ENCODE measurements at regions not wholly inside any gene's neighbourhood (a gene's known extent, or its start where the extent isn't known, plus 50 kb on each side); places are given as distances from the start of the nearest gene placed in this dataset.

GRCh38 chr12:65734226-65734625, 90.1 kb upstream of the HMGA2 start:
- no TSS peak for BruUV-seq (replicated peaks)
- H3K4me2 ChIP-seq (ENCODE audit: low read length) = no peak overlapping the region
- ChIA-PET POLR2A (no interaction called here), CTCF (no interaction called here), RAD21 (ENCODE audit: low non-redundant PET in 1 of 2, low total read pairs in 2 of 2, uncharacterized antibody in 2 of 2, unreplicated experiment in 2 of 2) (no interaction called here)
- H3K9me3 ChIP-seq (ENCODE audit: control insufficient read depth in 1 of 2, insufficient read depth in 1 of 2, low read depth in 1 of 2, low read length in 2 of 2) = peaks cover 0 to 6% of the 10 kb centered on the region in 2 experiments; a peak in 1 of 4 replicates
- no peaks in the 10 kb centered on the region for H3K9me2 ChIP-seq (ENCODE audit: insufficient read depth)
- H3K4me1 ChIP-seq (ENCODE audit: control insufficient read depth in 1 of 2, insufficient read depth in 2 of 2, low read length in 2 of 2) = peaks cover 11 to 14% of the 10 kb centered on the region in 2 experiments
- TF ChIP-seq EGR1 (IDR thresholded peaks at IDR 0.05; ENCODE audit: low read depth) = no peak
- no peak for TF ChIP-seq SP1 (IDR thresholded peaks at IDR 0.05; ENCODE audit: low read depth)
- TF ChIP-seq FOSL1 (IDR thresholded peaks at IDR 0.05; ENCODE audit: low read depth) = no peak
- no peak for TF ChIP-seq ZNF274 (IDR thresholded peaks at IDR 0.05; ENCODE audit: low read depth, low read length)
- TF ChIP-seq CTCF (IDR thresholded peaks at IDR 0.05 in 2 of 3, conservative IDR thresholded peaks at IDR 0.05 in 1 of 3; ENCODE audit: borderline replicate concordance in 1 of 3, insufficient read depth in 1 of 3, low read depth in 2 of 3, low read length in 2 of 3) = no peak
- no peak for TF ChIP-seq RAD21 (IDR thresholded peaks at IDR 0.05; ENCODE audit: low read depth)
- intact Hi-C loops (cut with micrococcal nuclease) = no loop called here
- ATAC-seq = no peak
- no peak overlapping the region for H2AFZ ChIP-seq (ENCODE audit: low read depth, low read length, poor library complexity, severe bottlenecking)
- no peaks in the 10 kb centered on the region for H3K27me3 ChIP-seq (ENCODE audit: insufficient read depth, low read length)
- no peaks in the 10 kb centered on the region for H4K20me1 ChIP-seq (ENCODE audit: insufficient read depth)
- no peak overlapping the region for H3K27ac ChIP-seq (ENCODE audit: low read depth, low read length)
- H3K9ac ChIP-seq (ENCODE audit: low read length) = no peak overlapping the region
- DNase-seq (ENCODE audit: low read depth, low spot score) = no peak
- peaks cover under 1% of the 10 kb centered on the region; the same call in 1 of the 2 replicates for H3K79me2 ChIP-seq (ENCODE audit: insufficient read depth, low read length)
- H3K4me3 ChIP-seq (replicated peaks in 1 of 2; ENCODE audit: low read depth in 1 of 2, low read length in 2 of 2) = no peak overlapping the region
- no peaks in the 10 kb centered on the region for H3K36me3 ChIP-seq (ENCODE audit: control insufficient read depth in 1 of 2, insufficient read depth in 2 of 2, low read length in 2 of 2)

- no TSS peak for BruUV-seq (replicated peaks)
- Histone ChIP-seq H3K27me3 (ENCODE audit: insufficient read depth, low read length) (no peaks in the 10 kb centered on the region), H3K9ac (ENCODE audit: low read length) (no peak overlapping the region), H3K4me1 (ENCODE audit: control insufficient read depth in 1 of 2, insufficient read depth in 2 of 2, low read length in 2 of 2) (no peaks in the 10 kb centered on the region), H3K4me2 (ENCODE audit: low read length) (no peak overlapping the region), H3K4me3 (replicated peaks in 1 of 2; ENCODE audit: low read depth in 1 of 2, low read length in 2 of 2) (no peak overlapping the region), H3K79me2 (ENCODE audit: insufficient read depth, low read length) (no peaks in the 10 kb centered on the region), H4K20me1 (ENCODE audit: insufficient read depth) (no peaks in the 10 kb centered on the region), H3K9me3 (ENCODE audit: control insufficient read depth in 1 of 2, insufficient read depth in 1 of 2, low read depth in 1 of 2, low read length in 2 of 2) (no peaks in the 10 kb centered on the region), H3K36me3 (ENCODE audit: control insufficient read depth in 1 of 2, insufficient read depth in 2 of 2, low read length in 2 of 2) (no peaks in the 10 kb centered on the region), H3K27ac (ENCODE audit: low read depth, low read length) (no peak overlapping the region), H3K9me2 (ENCODE audit: insufficient read depth) (no peaks in the 10 kb centered on the region), H2AFZ (ENCODE audit: low read depth, low read length, poor library complexity, severe bottlenecking) (no peak overlapping the region)
- ChIA-PET CTCF (no interaction called here), POLR2A (no interaction called here), RAD21 (ENCODE audit: low non-redundant PET in 1 of 2, low total read pairs in 2 of 2, uncharacterized antibody in 2 of 2, unreplicated experiment in 2 of 2) (no interaction called here)
- TF ChIP-seq EGR1 (IDR thresholded peaks at IDR 0.05; ENCODE audit: low read depth) (no peak), POLR2A (IDR thresholded peaks at IDR 0.05; ENCODE audit: borderline replicate concordance, extremely low read depth, insufficient read depth, insufficient read length) (no peak), CBX3 (IDR thresholded peaks at IDR 0.05; ENCODE audit: low read depth) (no peak), ATF3 (IDR thresholded peaks at IDR 0.05) (no peak), EZH2 (IDR thresholded peaks at IDR 0.05) (no peak), EZH2phosphoT487 (IDR thresholded peaks at IDR 0.05; ENCODE audit: borderline replicate concordance) (no peak), SIN3A (IDR thresholded peaks at IDR 0.05; ENCODE audit: low read depth) (no peak), ZNF274 (IDR thresholded peaks at IDR 0.05; ENCODE audit: low read depth, low read length) (no peak), ZBTB33 (IDR thresholded peaks at IDR 0.05; ENCODE audit: extremely low read depth, insufficient replicate concordance, low read length) (no peak), POLR2AphosphoS5 (IDR thresholded peaks at IDR 0.05; ENCODE audit: low read depth, low read length) (no peak), MAX (IDR thresholded peaks at IDR 0.05) (no peak), TCF7L2 (IDR thresholded peaks at IDR 0.05; ENCODE audit: borderline replicate concordance, extremely low read depth, insufficient read depth, insufficient read length) (no peak)
- ATAC-seq = no peak
- no peak for DNase-seq (ENCODE audit: low read depth, low spot score)
- intact Hi-C loops (cut with micrococcal nuclease) = no loop called here
These were observed 84.7 kb upstream of the HMGA2 start for GRCh38 chr12:65739606-65740005.

Measured in HCT116 (cell line).